Thoracic aorta (tissue), 2 donors: ENCODE measurements at regions not wholly inside any gene's neighbourhood (a gene's known extent, or its start where the extent isn't known, plus 50 kb on each side); places are given as distances from the start of the nearest gene placed in this dataset.

Experiments used
- ATAC-seq: fragments of 150-250 bp; one replicate; pipeline ENCODE4 v1.8.0; 2017; ENCODE audit warnings: low read depth; ENCODE audit not compliant: insufficient number of reproducible peaks, low FRiP score
- DNase-seq: peaks from one replicate; pipeline ENCODE4 v3.0.0-alpha.2; 2020; ENCODE audit warnings: low spot score
- H3K27ac ChIP-seq, 2 donors: fragments of 200-600 bp; sonication (generic); 1 replicate in 1 of 2; 2 replicates in 1 of 2; pipeline ENCODE4 v1.5.1; 2016; ENCODE audit warnings: mild to moderate bottlenecking in 2 of 2, moderate library complexity in 2 of 2
- H3K27me3 ChIP-seq: fragments of 200-600 bp; sonication (generic); replicated peaks from 2 replicates; pipeline ENCODE4 v1.6.0; 2016; ENCODE audit warnings: mild to moderate bottlenecking; ENCODE audit not compliant: insufficient read depth
- H3K36me3 ChIP-seq: fragments of 200-600 bp; sonication (generic); one replicate; pipeline ENCODE4 v1.5.1; 2016
- H3K4me1 ChIP-seq, 2 donors: fragments of 200-600 bp; sonication (generic); 1 replicate in 1 of 2; 2 replicates in 1 of 2; pipeline versions ENCODE4 v1.5.1 to v1.6.0; 2016; ENCODE audit warnings: low read depth in 2 of 2, mild to moderate bottlenecking in 1 of 2; ENCODE audit not compliant: control insufficient read depth in 1 of 2
- H3K4me3 ChIP-seq: fragments of 200-600 bp; sonication (generic); 2 replicates; pipeline ENCODE4 v1.5.1; 2016; ENCODE audit warnings: mild to moderate bottlenecking
- H3K9me3 ChIP-seq: fragments of 200-600 bp; sonication (generic); 2 replicates; pipeline ENCODE4 v1.5.1; 2016
- CTCF ChIP-seq: fragments of 200-600 bp; sonication (generic); IDR thresholded peaks from one replicate; pipeline ENCODE4 v1.5.1; 2019; ENCODE audit warnings: antibody characterized with exemption

DNA sequence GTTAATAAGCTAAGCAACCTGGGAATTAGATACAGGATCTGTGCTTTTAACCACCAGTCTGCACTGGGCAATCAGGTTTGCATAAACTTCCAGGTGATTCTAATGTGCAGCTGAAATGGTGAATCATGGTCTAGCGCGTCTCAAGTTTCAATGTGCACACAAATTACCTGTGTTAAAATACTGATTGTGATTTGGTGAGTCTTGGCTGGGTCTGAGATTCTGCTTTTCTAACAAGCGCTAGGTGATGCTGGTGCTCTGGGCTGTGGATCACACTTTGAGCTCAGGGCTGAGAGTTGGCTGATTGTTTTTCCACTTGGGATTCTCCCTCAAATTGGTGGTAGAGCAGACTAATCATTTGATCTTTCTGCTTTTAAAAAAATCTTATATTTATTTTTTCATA, 124.8 kb downstream of the C12orf75 start:
- no peaks in the 10 kb centered on the region for H3K9me3 ChIP-seq
- no peaks in the 10 kb centered on the region for H3K27me3 ChIP-seq
- DNase-seq, result no peak
- peaks cover 7 to 26% of the 10 kb centered on the region in 2 donors for H3K4me1 ChIP-seq
- no peak for TF ChIP-seq CTCF
- no peak for ATAC-seq
- no peak overlapping the region for H3K27ac ChIP-seq
- no peaks in the 10 kb centered on the region for H3K36me3 ChIP-seq
- no peak overlapping the region for H3K4me3 ChIP-seq

DNA sequence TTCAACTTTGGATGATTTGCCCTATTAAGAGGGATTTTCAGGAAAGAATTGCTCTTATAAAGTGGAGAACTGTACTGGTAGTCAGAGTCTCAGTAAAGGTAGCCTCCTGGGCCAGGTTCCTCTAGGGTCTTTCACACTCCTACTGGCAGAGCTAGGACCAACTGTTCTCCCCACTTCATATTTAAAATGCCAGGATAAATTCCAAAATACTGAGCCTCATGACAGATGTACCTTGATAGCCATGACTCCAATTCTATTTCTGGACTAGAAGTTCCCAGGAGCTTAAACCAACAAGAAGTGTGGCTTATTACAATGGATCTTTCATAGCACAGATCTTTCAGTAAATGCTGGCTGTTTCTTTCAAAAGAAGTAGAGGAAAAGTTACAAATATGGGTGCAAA, 126.5 kb downstream of the C12orf75 start:
- no peaks in the 10 kb centered on the region for H3K9me3 ChIP-seq
- no peaks in the 10 kb centered on the region for H3K27me3 ChIP-seq
- no peak for DNase-seq
- peaks cover 7 to 26% of the 10 kb centered on the region in 2 donors for H3K4me1 ChIP-seq
- H3K27ac ChIP-seq, result no peak overlapping the region
- ATAC-seq, result no peak
- TF ChIP-seq CTCF, result no peak
- no peak overlapping the region for H3K4me3 ChIP-seq
- H3K36me3 ChIP-seq, result no peaks in the 10 kb centered on the region

GRCh38 chr12:105459760-105460330, 129.4 kb downstream of the C12orf75 start:
- no peak overlapping the region for H3K4me3 ChIP-seq
- peak overlapping the region in 1 of 2 donors; percentile 22 for H3K27ac ChIP-seq
- no peak for TF ChIP-seq CTCF
- H3K36me3 ChIP-seq, result no peaks in the 10 kb centered on the region
- peaks cover 7 to 26% of the 10 kb centered on the region in 2 donors for H3K4me1 ChIP-seq
- H3K9me3 ChIP-seq, result no peaks in the 10 kb centered on the region
- no peak for ATAC-seq
- no peaks in the 10 kb centered on the region for H3K27me3 ChIP-seq
- DNase-seq, result no peak

DNA sequence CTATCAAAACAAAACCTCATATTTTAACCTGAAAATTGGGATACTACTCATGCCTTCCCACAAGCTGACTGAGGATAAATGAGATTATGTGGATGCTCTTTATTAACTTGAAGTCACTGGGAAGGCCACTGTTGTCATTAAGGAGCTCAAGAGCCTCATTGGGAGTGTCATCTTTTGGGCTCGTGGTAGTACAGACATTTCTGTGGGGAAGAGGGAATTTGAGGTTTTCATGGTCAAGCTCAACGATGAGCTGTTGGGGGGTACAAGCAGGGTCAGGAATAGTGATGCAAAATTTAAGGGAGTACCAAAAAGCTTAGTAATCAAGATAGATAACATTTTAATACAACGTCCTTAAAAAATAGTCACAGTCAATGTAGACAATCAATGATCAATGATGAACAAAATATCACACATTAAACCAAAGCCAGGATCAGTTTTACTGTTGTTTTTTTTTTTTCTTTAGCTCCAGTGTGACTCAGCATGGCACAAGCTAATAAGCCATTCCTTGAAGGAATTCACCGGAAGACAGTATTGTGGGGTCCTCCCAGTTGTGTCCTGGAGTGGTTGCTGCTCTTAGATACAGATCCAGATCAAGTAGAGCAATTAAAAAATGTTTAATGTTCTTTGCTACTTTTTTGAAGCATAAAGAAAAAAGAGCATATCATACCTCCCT, 130.9 kb downstream of the C12orf75 start:
- Histone ChIP-seq H3K27ac (no peak overlapping the region), H3K36me3 (no peaks in the 10 kb centered on the region), H3K27me3 (no peaks in the 10 kb centered on the region), H3K4me1 (peaks cover 10 to 33% of the 10 kb centered on the region in 2 donors), H3K9me3 (no peaks in the 10 kb centered on the region), H3K4me3 (no peak overlapping the region)
- ATAC-seq, result no peak
- TF ChIP-seq CTCF, result no peak
- no peak for DNase-seq

GRCh38 chr12:105461944-105462762, 131.7 kb downstream of the C12orf75 start:
- no peak overlapping the region for H3K27ac ChIP-seq
- TF ChIP-seq CTCF, result no peak
- H3K27me3 ChIP-seq, result no peaks in the 10 kb centered on the region
- no peaks in the 10 kb centered on the region for H3K36me3 ChIP-seq
- H3K4me3 ChIP-seq, result no peak overlapping the region
- no peaks in the 10 kb centered on the region for H3K9me3 ChIP-seq
- peaks cover 16 to 34% of the 10 kb centered on the region in 2 donors for H3K4me1 ChIP-seq
- ATAC-seq (no peak), DNase-seq (no peak)
